ENCODE measurements at regions not wholly inside any gene's neighbourhood (a gene's known extent, or its start where the extent isn't known, plus 50 kb on each side); places are given as distances from the start of the nearest gene placed in this dataset.

GRCh38 chr2:239883326-239884050, 141.7 kb downstream of the NDUFA10 start:
- DNase-seq (ENCODE audit: low read depth in 2 of 2) = no peak

- DNase-seq (ENCODE audit: low read depth in 2 of 2) = no peak
Observed at GRCh38 chr2:239882781-239883180, 142.4 kb downstream of the NDUFA10 start.

- peak in 1 of 2 donors; percentile 5 for DNase-seq (ENCODE audit: low read depth in 2 of 2)
Observed at GRCh38 chr2:239882331-239882732, 142.8 kb downstream of the NDUFA10 start.

- DNase-seq (ENCODE audit: low read depth in 2 of 2) = no peak
Observed at GRCh38 chr2:239881561-239882320, 143.4 kb downstream of the NDUFA10 start.

GRCh38 chr2:239881031-239881471, 144.1 kb downstream of the NDUFA10 start:
- DNase-seq (ENCODE audit: low read depth in 2 of 2) = no peak

- no peak for DNase-seq (ENCODE audit: low read depth in 2 of 2)
Observed at GRCh38 chr2:239880396-239880795, 144.7 kb downstream of the NDUFA10 start.

- no peak for DNase-seq (ENCODE audit: low read depth in 2 of 2)
Observed at GRCh38 chr2:239879423-239880084, 145.6 kb downstream of the NDUFA10 start.

- no peak for DNase-seq (ENCODE audit: low read depth in 2 of 2)
Observed at GRCh38 chr2:239878686-239879085, 146.5 kb downstream of the NDUFA10 start.

GRCh38 chr2:239876948-239877289, 148.2 kb downstream of the NDUFA10 start:
- no peak for DNase-seq (ENCODE audit: low read depth in 2 of 2)

GRCh38 chr2:239876271-239876947, 148.7 kb downstream of the NDUFA10 start:
- no peak for DNase-seq (ENCODE audit: low read depth in 2 of 2)

- DNase-seq (ENCODE audit: low read depth in 2 of 2) = no peak
Observed at GRCh38 chr2:239874636-239875356, 150.3 kb downstream of the NDUFA10 start.

- peak in 1 of 2 donors; percentile 8 for DNase-seq (ENCODE audit: low read depth in 2 of 2)
Observed at GRCh38 chr2:239873656-239874635, 151.2 kb downstream of the NDUFA10 start.

GRCh38 chr2:239871481-239872435, 153.4 kb downstream of the NDUFA10 start:
- no peak for DNase-seq (ENCODE audit: low read depth in 2 of 2)

GRCh38 chr2:239870863-239871262, 154.3 kb downstream of the NDUFA10 start:
- DNase-seq (ENCODE audit: low read depth in 2 of 2) = no peak

GRCh38 chr2:239870276-239870675, 154.9 kb downstream of the NDUFA10 start:
- DNase-seq (ENCODE audit: low read depth in 2 of 2) = no peak

GRCh38 chr2:239869272-239870155, 155.6 kb downstream of the NDUFA10 start:
- no peak for DNase-seq (ENCODE audit: low read depth in 2 of 2)

GRCh38 chr2:239868556-239869181, 156.5 kb downstream of the NDUFA10 start:
- DNase-seq (ENCODE audit: low read depth in 2 of 2) = no peak

GRCh38 chr2:239866778-239867177, 158.4 kb downstream of the NDUFA10 start:
- DNase-seq (ENCODE audit: low read depth in 2 of 2) = no peak
